ENCODE measurements at regions not wholly inside any gene's neighbourhood (a gene's known extent, or its start where the extent isn't known, plus 50 kb on each side); places are given as distances from the start of the nearest gene placed in this dataset.

- no peak for DNase-seq
Observed at GRCh38 chr4:123455360-123455759, 58.8 kb downstream of the SPRY1 start.

GRCh38 chr4:123462007-123462406, 65.4 kb downstream of the SPRY1 start:
- no peak for DNase-seq

DNA sequence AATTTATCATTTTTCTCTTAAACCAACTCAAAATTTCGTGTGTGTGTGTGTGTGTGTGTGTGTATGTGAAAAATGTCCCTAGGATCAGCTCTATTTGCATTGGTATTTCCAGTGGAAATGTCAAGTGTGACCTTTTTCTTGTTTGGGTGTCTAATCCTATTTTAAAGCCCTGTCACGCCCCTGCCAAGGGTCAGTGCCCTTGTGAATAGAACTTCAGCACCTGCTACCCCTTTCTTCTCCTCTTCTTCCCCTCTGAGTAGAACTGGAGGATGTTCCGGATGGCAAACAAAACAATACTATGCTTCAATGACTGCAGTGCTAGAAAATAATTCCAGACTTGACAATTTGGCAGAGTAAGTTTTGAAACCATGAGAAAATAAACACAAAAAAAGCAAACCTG, 67.3 kb downstream of the SPRY1 start:
- no peak for DNase-seq

DNA sequence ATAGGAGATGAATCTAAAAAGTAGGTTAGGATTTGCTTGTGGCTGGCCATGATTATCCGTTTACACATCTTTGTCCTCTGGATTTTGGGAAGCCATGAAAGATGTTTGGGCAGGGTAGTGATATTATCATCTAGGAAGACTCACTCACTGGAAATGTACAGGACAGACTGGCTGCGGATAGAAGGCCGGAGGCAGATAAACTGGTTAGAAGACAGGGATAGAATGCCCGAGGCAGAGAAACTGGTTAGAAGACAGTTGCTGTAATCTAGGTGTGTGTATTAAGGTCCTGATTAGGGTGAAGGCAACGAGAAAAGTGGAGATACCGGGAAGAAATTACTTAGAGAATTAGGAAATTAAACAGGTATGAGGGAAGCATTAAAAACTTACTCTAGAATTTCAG, 68.8 kb downstream of the SPRY1 start:
- no peak for DNase-seq

DNA sequence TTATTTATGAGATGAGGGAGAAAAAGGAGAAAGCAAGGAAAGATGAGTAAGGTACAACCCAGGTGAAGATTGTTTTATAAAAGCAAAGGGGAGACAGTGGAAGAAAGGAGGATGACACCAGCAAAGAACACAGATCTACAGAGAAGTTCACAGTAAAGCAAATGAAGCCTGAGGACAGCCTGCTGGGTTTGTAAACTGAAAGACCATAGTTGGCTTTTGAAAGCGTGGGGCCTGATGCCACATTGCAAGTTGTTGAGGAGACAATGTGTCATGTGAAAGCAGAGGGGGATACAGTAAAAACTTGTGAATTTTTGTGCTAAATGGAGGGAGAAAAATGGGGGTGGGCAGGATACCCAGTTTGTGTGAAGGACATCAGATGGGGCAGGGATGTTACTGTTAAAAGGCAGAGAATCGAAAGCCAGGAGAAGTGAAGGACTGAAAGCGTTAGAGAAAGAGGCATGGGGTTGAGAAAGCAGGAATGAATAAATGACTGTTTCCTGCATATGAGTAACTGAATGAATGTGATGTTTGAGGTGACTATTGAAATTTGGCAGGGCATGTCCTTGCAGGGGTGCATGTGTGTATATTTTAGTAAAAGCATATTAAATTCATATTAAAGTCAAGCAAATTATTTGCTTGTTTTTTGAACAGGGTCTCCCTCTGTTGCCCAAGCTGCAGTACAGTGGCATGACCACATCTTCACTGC, 69.6 kb downstream of the SPRY1 start:
- DNase-seq: no peak

DNA sequence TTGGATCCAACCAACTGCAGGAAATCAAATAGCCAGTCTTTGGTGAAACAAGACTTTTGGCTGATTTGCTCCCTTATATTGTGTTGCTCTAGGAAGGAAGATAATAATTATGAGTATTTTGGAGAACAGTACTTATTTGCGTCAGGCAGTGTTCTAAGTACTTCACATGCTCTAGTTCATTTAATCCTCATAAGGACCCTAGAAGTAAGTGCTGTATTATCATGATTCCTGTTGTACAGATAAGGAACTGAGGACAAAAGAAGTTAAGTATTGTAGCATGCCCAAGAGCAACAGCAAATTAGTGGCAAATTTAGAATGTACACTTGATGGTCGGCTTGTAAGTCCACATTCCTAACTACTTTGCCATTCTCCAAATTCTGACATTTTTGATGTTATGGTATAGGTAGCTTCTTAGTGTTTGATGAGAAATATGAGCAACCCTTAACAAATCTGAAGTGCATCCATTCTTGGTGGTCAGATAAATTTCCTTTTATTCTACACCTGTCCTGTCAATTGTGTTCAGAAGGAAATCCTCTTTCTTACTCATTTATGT, 72.0 kb downstream of the SPRY1 start:
- no peak for DNase-seq

- no peak for DNase-seq
Observed at GRCh38 chr4:123469245-123469644, 72.7 kb downstream of the SPRY1 start.

- no peak for DNase-seq
Observed at GRCh38 chr4:123469696-123470095, 73.1 kb downstream of the SPRY1 start.

DNA sequence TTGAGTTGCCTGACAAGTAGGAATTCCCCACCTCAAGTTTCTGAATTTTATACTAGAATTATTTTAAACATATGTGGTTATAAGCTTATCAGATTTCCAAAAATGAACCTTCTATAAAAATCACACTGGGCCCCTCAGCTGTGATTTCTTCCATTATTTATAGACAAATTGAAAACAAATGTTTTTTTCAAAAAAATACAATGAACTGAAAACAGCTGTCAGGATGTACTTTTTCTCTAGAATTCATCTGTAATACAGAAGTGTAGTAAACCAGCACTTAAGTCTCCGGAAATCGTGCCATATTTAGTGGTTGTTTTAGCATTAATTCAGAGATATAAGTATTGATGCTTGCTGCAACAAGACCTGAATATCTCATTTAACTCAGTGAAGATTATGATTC, 74.0 kb downstream of the SPRY1 start:
- DNase-seq: no peak

GRCh38 chr4:123471655-123472369, 75.2 kb downstream of the SPRY1 start:
- DNase-seq: no peak

DNA sequence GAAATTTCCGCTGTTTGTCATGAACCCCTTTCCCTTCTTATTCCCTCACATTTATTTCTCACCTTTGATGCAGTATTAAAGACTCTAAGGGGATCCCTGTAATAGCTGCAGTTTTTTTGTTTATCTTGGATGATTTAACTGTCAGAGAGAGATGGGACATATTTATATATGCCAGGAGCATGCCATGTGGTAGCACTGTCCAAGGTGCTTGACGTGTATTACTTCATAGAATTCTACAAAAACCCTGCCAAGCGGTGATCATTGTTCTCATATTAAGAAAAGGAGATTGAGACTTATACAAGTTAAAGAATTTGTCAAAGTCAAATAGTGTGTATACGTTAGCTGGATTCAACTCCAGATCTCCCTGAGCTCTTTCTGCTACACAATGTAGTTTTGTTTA, 78.2 kb downstream of the SPRY1 start:
- DNase-seq: no peak

- DNase-seq: no peak
Observed at GRCh38 chr4:123476089-123476488, 79.5 kb downstream of the SPRY1 start.

- peak; percentile 69 for DNase-seq
Observed at GRCh38 chr4:123477711-123478209, 81.2 kb downstream of the SPRY1 start.

DNA sequence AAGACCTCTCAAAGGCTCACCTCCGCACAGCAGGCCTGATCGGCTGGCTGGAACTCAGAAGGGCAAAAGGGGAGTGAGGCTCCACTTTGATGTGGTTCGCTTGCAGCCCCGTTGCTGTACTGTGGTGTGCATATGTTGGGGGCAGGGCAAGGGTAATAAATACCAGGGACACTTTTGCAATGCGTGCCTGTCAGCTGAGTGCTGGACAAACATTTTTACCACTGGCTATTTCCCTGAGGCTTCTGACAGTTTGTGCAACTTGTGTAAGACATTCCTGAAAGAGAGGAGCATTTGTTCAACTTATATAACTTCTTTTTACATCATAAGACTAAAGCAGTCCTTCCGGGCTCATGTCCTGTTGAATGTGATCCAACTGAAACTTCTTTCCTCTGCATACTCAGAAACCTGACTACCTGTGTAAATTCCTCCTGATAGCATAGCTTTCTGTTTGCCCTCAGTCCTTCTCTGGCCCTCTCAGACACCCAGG, 82.3 kb downstream of the SPRY1 start:
- DNase-seq: no peak

DNA sequence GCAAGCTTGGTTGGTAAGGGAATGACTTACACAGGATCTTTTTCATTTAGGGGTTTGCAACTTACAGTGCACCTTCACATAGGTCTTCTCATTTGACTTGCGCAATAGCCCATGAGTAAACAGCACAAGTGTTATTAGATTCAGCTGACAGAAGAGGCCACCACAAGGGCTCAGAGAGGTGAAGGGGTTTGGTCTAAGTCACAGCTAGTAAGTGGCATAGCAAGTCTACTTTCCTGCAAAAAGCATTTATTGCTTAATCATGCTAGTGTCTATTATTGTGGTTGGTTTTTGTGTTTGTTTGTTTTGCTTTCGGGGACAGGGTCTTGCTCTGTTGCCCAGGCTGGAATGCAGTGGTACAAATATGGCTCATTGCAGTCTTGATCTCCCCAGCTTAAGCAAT, 83.3 kb downstream of the SPRY1 start:
- DNase-seq: no peak

DNA sequence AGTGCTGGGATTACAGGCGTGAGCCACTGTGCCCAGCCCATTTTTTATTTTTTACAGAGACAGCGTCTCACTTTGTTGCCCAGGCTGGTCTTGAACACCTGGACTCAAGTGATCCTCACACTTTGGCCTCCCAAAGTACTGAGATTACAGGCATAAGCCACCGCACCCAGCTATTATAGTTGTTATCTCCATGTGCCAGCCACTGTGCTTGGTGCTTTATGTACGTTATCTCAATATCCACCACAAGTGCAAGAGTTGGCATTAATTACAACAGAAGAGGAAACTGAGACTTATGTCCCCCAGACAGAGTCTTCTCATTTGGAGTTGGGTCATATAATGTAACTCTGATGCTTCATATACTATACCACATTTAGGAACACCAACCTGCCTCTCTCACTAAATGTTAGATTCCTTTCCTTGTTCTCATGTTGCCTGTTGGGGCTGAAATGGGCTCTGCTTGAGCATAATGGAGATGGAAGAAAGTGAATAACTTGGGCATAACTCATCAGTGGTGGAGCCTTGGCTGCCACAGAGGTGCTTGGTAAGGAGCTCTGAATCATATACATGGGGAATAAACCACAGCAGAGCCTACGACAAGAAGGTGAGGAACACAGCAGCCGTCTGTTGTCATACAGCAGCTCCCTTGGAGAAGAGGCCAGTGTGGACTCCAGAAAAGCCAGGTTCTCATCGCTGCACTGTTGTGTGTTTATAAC, 84.3 kb downstream of the SPRY1 start:
- no peak for DNase-seq

DNA sequence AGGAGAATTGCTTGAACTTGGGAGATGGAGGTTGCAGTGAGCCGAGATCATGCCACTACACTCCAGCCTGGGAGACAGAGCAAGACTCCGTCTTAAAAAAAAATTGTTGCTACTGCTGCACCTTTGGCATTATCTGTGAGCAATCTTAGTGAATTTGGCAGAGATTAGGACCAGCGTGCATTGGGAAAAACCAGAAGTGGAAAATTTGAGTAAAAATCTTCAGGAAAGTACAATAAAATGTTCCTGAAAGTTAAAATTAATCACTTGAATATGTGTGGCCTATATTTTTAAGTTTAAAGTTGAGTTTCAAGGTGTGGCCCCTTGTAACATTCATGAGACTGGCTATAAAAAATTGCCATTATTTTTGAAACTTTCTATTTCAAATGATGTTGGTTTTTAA, 85.1 kb downstream of the SPRY1 start:
- no peak for DNase-seq

- DNase-seq: no peak
Observed at GRCh38 chr4:123484291-123484926, 87.8 kb downstream of the SPRY1 start.

DNA sequence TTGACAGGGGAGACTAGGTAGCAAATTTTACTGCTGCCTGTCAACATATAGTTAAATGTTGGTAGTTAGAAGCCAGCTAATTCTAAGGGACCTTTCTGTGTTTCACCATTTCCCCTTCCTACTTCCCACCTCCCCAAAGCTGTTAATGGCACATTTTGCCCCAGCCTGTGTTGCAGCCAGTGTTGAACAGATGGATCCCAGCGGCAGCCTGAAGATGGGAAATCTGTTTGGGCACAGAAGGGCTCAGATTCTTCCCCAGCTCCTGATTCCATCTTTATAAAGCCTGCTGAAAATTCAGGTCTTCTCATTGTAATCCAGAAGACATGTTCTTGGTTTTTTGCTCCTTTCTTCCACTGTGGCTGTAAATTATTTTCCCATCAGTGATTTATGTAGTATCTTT, 89.0 kb downstream of the SPRY1 start:
- no peak for DNase-seq

GRCh38 chr4:123488916-123489315, 92.3 kb downstream of the SPRY1 start:
- no peak for DNase-seq

- DNase-seq: no peak
Observed at GRCh38 chr4:123495530-123495929, 98.9 kb downstream of the SPRY1 start.

DNA sequence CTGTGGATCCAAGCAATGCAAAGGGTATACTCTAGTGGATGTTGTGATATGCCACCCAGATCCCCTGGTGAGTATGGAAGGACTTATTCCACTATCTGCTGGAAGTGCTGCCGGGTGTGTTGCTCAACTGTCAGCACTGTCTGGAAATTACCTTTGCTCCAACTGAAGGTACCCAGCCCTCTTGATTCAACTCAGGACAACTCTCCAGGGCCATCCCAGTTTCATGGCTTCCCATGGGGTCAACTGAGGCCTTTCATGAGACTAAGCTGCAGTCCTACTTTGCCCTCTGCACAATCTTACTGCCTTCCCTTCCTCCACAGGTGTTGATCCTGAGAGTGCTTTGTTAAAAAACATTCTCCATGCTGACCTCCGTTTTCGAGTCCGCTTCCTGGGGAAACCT, 99.8 kb downstream of the SPRY1 start:
- DNase-seq: no peak

- DNase-seq: no peak
Observed at GRCh38 chr4:123497340-123497739, 100.7 kb downstream of the SPRY1 start.

All from SHP77 treated with DMSO at 0.1 percent for 48 hours (cell line).